OCI-LY7 (cell line): ENCODE measurements at regions not wholly inside any gene's neighbourhood (a gene's known extent, or its start where the extent isn't known, plus 50 kb on each side); places are given as distances from the start of the nearest gene placed in this dataset.

Experiments used
- CTCF ChIP-seq: fragments of 200-600 bp; sonication (generic); conservative IDR thresholded peaks from 2 replicates; pipeline ENCODE4 v1.5.1; 2014; ENCODE audit warnings: mild to moderate bottlenecking, antibody characterized with exemption, low read length, moderate library complexity, mixed read lengths
- EZH2phosphoT487 ChIP-seq: fragments of 200-600 bp; sonication (generic); IDR thresholded peaks from 2 replicates; pipeline ENCODE4 v1.6.1; 2018; ENCODE audit warnings: low read depth, borderline replicate concordance, mild to moderate bottlenecking, mixed run types, antibody characterized with exemption, low read length, moderate library complexity, mixed read lengths

- TF ChIP-seq CTCF (no peak), EZH2phosphoT487 (no peak)
Measured at GRCh38 chr2:240367721-240368120, 67.7 kb upstream of the GPC1 start.
